Caco-2 (cell line): ENCODE measurements at regions not wholly inside any gene's neighbourhood (a gene's known extent, or its start where the extent isn't known, plus 50 kb on each side); places are given as distances from the start of the nearest gene placed in this dataset.

ENCODE experiments used
- BruUV-seq: library from RNA; stranded (reverse); fragments of 400-500 nt; replicated peaks from 2 replicates; lab custom pipeline; 2021; lab: Mats Ljungman, UMichigan
- CTCF ChIA-PET: fragments of 300-600 bp; sonication (Branson Sonifier 250); formaldehyde crosslinking; loops from one replicate; lab custom pipeline; 2022; ENCODE audit warnings: antibody characterized with exemption; lab: Charles Lee
- POLR2A ChIA-PET: fragments of 300-600 bp; sonication (Branson Sonifier 250); formaldehyde crosslinking; loops from one replicate; lab custom pipeline; 2022; ENCODE audit warnings: antibody characterized with exemption; lab: Charles Lee
- DNase-seq, 2 experiments: peaks; one replicate each; pipeline versions ENCODE4 v3.0.0 to v3.0.0-alpha.2; 2020 to 2022
- H3K27me3 ChIP-seq: replicated peaks from 2 replicates; pipeline ENCODE4 v1.6.0; 2011; ENCODE audit warnings: low read length; ENCODE audit not compliant: control insufficient read depth, insufficient read depth
- H3K36me3 ChIP-seq: 2 replicates; pipeline ENCODE4 v1.5.1; 2011; ENCODE audit warnings: low read length; ENCODE audit not compliant: control insufficient read depth, insufficient read depth
- H3K4me1 ChIP-seq: fragments of 250-450 bp; sonication (Bioruptor Pico); 2 replicates; pipeline ENCODE4 v1.5.1; 2020; ENCODE audit warnings: mild to moderate bottlenecking
- H3K4me3 ChIP-seq: 2 replicates; pipeline ENCODE4 v1.5.1; 2011; ENCODE audit warnings: low read depth, mild to moderate bottlenecking, control low read depth, low read length
- H3K9me3 ChIP-seq: fragments of 250-450 bp; sonication (Bioruptor Pico); 2 replicates; pipeline ENCODE4 v1.5.1; 2020; ENCODE audit warnings: mild to moderate bottlenecking, moderate library complexity
- H3K27ac Mint-ChIP-seq: one replicate; pipeline ENCODE4 v1.8.0; 2022; ENCODE audit warnings: mixed read lengths; ENCODE audit not compliant: unreplicated experiment
- H3K27me3 Mint-ChIP-seq: one replicate; pipeline ENCODE4 v1.8.0; 2022; ENCODE audit warnings: mixed read lengths; ENCODE audit not compliant: insufficient read depth, unreplicated experiment
- H3K36me3 Mint-ChIP-seq: one replicate; pipeline ENCODE4 v1.8.0; 2022; ENCODE audit warnings: mild to moderate bottlenecking, mixed read lengths; ENCODE audit not compliant: insufficient read depth, unreplicated experiment
- H3K4me1 Mint-ChIP-seq: one replicate; pipeline ENCODE4 v1.8.0; 2022; ENCODE audit warnings: low read depth, mixed read lengths; ENCODE audit not compliant: unreplicated experiment
- H3K4me3 Mint-ChIP-seq: one replicate; pipeline ENCODE4 v1.8.0; 2022; ENCODE audit warnings: mild to moderate bottlenecking, moderate library complexity, mixed read lengths; ENCODE audit not compliant: unreplicated experiment
- H3K9me3 Mint-ChIP-seq: one replicate; pipeline ENCODE4 v1.8.0; 2022; ENCODE audit warnings: mixed read lengths; ENCODE audit not compliant: unreplicated experiment
- CTCF ChIP-seq, 2 experiments: fragments of 200-600 bp in 1 of 2; IDR thresholded peaks; 1 replicate in 1 of 2; 2 replicates in 1 of 2; pipeline versions ENCODE4 v1.5.1 to v1.8.0; 2011 to 2022; ENCODE audit warnings: antibody characterized with exemption in 1 of 2, control low read depth in 1 of 2, inconsistent platforms in 1 of 2, low read depth in 1 of 2, low read length in 1 of 2, mild to moderate bottlenecking in 1 of 2, moderate library complexity in 1 of 2; ENCODE audit not compliant: insufficient read depth in 1 of 2, severe bottlenecking in 1 of 2, unreplicated experiment in 1 of 2
- intact Hi-C: fragments of 100-400 bp; cut with micrococcal nuclease; formaldehyde crosslinking; loops from one replicate; pipeline ENCODE4 v1.10.0; 2022; ENCODE audit not compliant: unreplicated experiment

- Mint-ChIP-seq H3K9me3 (no peaks in the 10 kb centered on the region), H3K36me3 (no peaks in the 10 kb centered on the region), H3K27ac (no peak overlapping the region), H3K4me1 (no peaks in the 10 kb centered on the region), H3K27me3 (peaks cover 5% of the 10 kb centered on the region), H3K4me3 (no peak overlapping the region)
- no peaks in the 10 kb centered on the region for H3K36me3 ChIP-seq
- no peak overlapping the region for H3K4me3 ChIP-seq
- TF ChIP-seq CTCF (IDR thresholded peaks at IDR 0.05; ENCODE audit: insufficient read depth in 1 of 2, low read depth in 1 of 2, low read length in 1 of 2, severe bottlenecking in 1 of 2, unreplicated experiment in 1 of 2): no peak
- intact Hi-C loops: no loop called here
- ChIA-PET POLR2A (no interaction called here), CTCF (no interaction called here)
- DNase-seq: no peak
- BruUV-seq: no TSS peak
- H3K4me1 ChIP-seq: no peaks in the 10 kb centered on the region
- peaks cover 6% of the 10 kb centered on the region for H3K9me3 ChIP-seq
- no peaks in the 10 kb centered on the region for H3K27me3 ChIP-seq
Observed at GRCh38 chr15:29490747-29491471, 221.3 kb upstream of the NSMCE3 start.

- Mint-ChIP-seq H3K36me3 (no peaks in the 10 kb centered on the region), H3K4me1 (no peaks in the 10 kb centered on the region), H3K27me3 (peaks cover 12% of the 10 kb centered on the region), H3K27ac (no peak overlapping the region), H3K9me3 (no peaks in the 10 kb centered on the region), H3K4me3 (no peak overlapping the region)
- CTCF ChIA-PET: no interaction called here
- POLR2A ChIA-PET: no interaction called here
- Histone ChIP-seq H3K4me1 (no peaks in the 10 kb centered on the region), H3K36me3 (no peaks in the 10 kb centered on the region), H3K9me3 (no peaks in the 10 kb centered on the region), H3K27me3 (no peaks in the 10 kb centered on the region), H3K4me3 (no peak overlapping the region)
- no peak for TF ChIP-seq CTCF (IDR thresholded peaks at IDR 0.05; ENCODE audit: insufficient read depth in 1 of 2, low read depth in 1 of 2, low read length in 1 of 2, severe bottlenecking in 1 of 2, unreplicated experiment in 1 of 2)
- intact Hi-C loops: no loop called here
- BruUV-seq: no TSS peak
- no peak for DNase-seq
Observed at GRCh38 chr15:29480949-29481348, 211.3 kb upstream of the NSMCE3 start.

GRCh38 chr15:29480278-29480677, 210.7 kb upstream of the NSMCE3 start:
- Mint-ChIP-seq H3K4me1 (no peaks in the 10 kb centered on the region), H3K27ac (no peak overlapping the region), H3K4me3 (no peak overlapping the region), H3K36me3 (no peaks in the 10 kb centered on the region), H3K27me3 (peaks cover 9% of the 10 kb centered on the region), H3K9me3 (no peaks in the 10 kb centered on the region)
- no peak for DNase-seq
- POLR2A ChIA-PET: no interaction called here
- no peaks in the 10 kb centered on the region for H3K4me1 ChIP-seq
- no peaks in the 10 kb centered on the region for H3K9me3 ChIP-seq
- no peak for TF ChIP-seq CTCF (IDR thresholded peaks at IDR 0.05; ENCODE audit: insufficient read depth in 1 of 2, low read depth in 1 of 2, low read length in 1 of 2, severe bottlenecking in 1 of 2, unreplicated experiment in 1 of 2)
- CTCF ChIA-PET: no interaction called here
- intact Hi-C loops: no loop called here
- no peak overlapping the region for H3K4me3 ChIP-seq
- H3K27me3 ChIP-seq: no peaks in the 10 kb centered on the region
- no TSS peak for BruUV-seq
- no peaks in the 10 kb centered on the region for H3K36me3 ChIP-seq
